Hematopoietic multipotent progenitor cell treated with erythropoietin and hydrocortisone succinate and interleukin-3 and kit ligand, for 17 days (in vitro differentiated cells): ENCODE measurements at regions not wholly inside any gene's neighbourhood (a gene's known extent, or its start where the extent isn't known, plus 50 kb on each side); places are given as distances from the start of the nearest gene placed in this dataset.
"Not testable (repeated sequence)": the region's sequence is repeated elsewhere in the genome, so short reads cannot be mapped to it uniquely, and the experiment has no call there.

Experiments
- DNase-seq: peaks from one replicate; pipeline ENCODE4 v3.0.0-alpha.2; 2015; ENCODE audit warnings: low spot score

GRCh38 chr22:27099946-27100722, 442.7 kb downstream of the MIAT start:
- no peak for DNase-seq

- DNase-seq = no peak
Observed at GRCh38 chr22:27100789-27101188, 443.4 kb downstream of the MIAT start.

- DNase-seq = no peak
Observed at GRCh38 chr22:27101288-27101687, 443.9 kb downstream of the MIAT start.

GRCh38 chr22:27104449-27104848, 447.1 kb downstream of the MIAT start:
- no peak for DNase-seq

- DNase-seq = no peak
Observed at GRCh38 chr22:27105142-27106025, 448.0 kb downstream of the MIAT start.

GRCh38 chr22:27106985-27107384, 449.6 kb downstream of the MIAT start:
- DNase-seq = no peak

- no peak for DNase-seq
Observed at GRCh38 chr22:27107386-27107785, 450.0 kb downstream of the MIAT start.

GRCh38 chr22:27107824-27108223, 450.4 kb downstream of the MIAT start:
- no peak for DNase-seq

- DNase-seq = no peak
Observed at GRCh38 chr22:27108425-27109114, 451.2 kb downstream of the MIAT start.

GRCh38 chr22:27109406-27109805, 452.0 kb downstream of the MIAT start:
- not testable (repeated sequence) for DNase-seq

GRCh38 chr22:27110665-27111451, 453.5 kb downstream of the MIAT start:
- no peak for DNase-seq

GRCh38 chr22:27111796-27112672, 454.6 kb downstream of the MIAT start:
- no peak for DNase-seq

- DNase-seq = no peak
Observed at GRCh38 chr22:27113211-27113635, 455.8 kb downstream of the MIAT start.

- DNase-seq = no peak
Observed at GRCh38 chr22:27113641-27114040, 456.3 kb downstream of the MIAT start.

GRCh38 chr22:27114186-27114585, 456.8 kb downstream of the MIAT start:
- no peak for DNase-seq

GRCh38 chr22:27115410-27115809, 458.0 kb downstream of the MIAT start:
- no peak for DNase-seq

GRCh38 chr22:27115816-27116256, 458.4 kb downstream of the MIAT start:
- DNase-seq = no peak

GRCh38 chr22:27116312-27117086, 459.1 kb downstream of the MIAT start:
- no peak for DNase-seq

GRCh38 chr22:27120036-27120435, 462.6 kb downstream of the MIAT start:
- DNase-seq = no peak

GRCh38 chr22:27122574-27122973, 465.2 kb downstream of the MIAT start:
- DNase-seq = no peak
